Epithelial cell of esophagus (primary cell): ENCODE measurements at regions not wholly inside any gene's neighbourhood (a gene's known extent, or its start where the extent isn't known, plus 50 kb on each side); places are given as distances from the start of the nearest gene placed in this dataset.

Experiments used
- DNase-seq: peaks from one replicate; pipeline ENCODE4 v3.0.0; 2010; ENCODE audit warnings: low read depth
- H3K4me3 ChIP-seq: 2 replicates; pipeline ENCODE4 v1.5.1; 2011; ENCODE audit warnings: mild to moderate bottlenecking, low read length, control low read depth
- TF ChIP-seq, protein P1 (sequence below): IDR thresholded peaks from 2 replicates; pipeline ENCODE4 v1.5.1; 2011; ENCODE audit warnings: low read depth, mild to moderate bottlenecking, low read length, control low read depth, inconsistent platforms; ENCODE audit not compliant: insufficient read depth; ENCODE audit errors: missing control alignments

DNA sequence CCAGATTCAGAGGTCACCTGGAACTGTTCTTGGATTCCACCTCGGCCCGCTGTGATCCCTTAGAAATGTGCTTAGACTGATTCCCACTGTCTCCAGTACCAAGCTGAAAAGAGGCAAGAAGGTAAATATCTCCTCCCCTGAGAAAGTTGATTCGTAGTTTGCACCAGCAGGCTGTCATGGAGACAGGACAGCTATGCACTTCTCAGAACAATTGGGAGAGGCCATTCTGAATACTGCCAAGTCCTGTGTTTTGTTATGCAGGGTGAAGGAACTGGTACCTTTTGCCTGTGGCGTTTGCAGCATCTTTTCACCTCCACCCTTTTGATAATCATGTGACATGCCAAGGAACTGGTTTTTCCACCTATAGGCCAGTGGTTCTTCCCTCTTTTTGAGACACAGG lies 58.2 kb upstream of the RNGTT start:
- peak; percentile 78 for DNase-seq
- no peak overlapping the region for H3K4me3 ChIP-seq
- TF ChIP-seq, protein P1, sequence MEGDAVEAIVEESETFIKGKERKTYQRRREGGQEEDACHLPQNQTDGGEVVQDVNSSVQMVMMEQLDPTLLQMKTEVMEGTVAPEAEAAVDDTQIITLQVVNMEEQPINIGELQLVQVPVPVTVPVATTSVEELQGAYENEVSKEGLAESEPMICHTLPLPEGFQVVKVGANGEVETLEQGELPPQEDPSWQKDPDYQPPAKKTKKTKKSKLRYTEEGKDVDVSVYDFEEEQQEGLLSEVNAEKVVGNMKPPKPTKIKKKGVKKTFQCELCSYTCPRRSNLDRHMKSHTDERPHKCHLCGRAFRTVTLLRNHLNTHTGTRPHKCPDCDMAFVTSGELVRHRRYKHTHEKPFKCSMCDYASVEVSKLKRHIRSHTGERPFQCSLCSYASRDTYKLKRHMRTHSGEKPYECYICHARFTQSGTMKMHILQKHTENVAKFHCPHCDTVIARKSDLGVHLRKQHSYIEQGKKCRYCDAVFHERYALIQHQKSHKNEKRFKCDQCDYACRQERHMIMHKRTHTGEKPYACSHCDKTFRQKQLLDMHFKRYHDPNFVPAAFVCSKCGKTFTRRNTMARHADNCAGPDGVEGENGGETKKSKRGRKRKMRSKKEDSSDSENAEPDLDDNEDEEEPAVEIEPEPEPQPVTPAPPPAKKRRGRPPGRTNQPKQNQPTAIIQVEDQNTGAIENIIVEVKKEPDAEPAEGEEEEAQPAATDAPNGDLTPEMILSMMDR = no peak

DNA sequence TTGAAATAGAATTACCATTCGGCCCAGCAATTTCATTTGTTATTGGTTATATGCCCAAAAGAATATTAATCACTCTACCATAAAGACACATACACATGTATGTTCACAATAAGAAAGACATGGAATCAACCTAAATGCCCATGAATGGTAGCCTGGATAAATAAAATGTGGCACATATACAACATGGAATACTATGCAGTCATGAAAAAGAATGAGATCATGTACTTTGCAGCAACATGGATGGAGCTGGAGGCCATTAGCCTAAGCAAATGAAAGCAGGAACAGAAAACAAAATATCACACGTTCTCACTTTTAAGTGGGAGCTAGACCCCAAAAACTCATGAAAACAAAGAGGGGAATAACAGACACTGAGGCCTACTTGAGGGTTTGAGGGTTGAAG lies 52.6 kb upstream of the RNGTT start:
- TF ChIP-seq, protein P1 = no peak
- no peak for DNase-seq
- no peak overlapping the region for H3K4me3 ChIP-seq

DNA sequence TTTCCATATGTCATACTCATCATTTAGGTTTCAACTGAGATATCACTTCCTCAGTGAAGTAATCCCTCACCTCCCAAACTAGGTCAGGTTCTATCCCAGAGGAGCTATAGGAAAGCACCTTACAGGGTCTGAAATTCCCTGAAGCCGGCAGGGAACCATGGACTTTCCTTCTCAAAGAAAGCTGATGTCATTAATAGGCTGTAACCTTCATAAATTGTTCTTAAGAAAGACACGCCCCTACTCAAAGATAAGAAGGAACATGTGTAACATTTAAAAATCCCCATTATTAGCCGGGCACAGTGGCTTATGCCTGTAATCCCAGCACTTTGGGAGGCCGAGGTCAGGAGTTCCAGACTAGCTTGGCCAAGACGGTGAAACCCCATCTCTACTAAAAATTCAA lies 50.0 kb upstream of the RNGTT start:
- TF ChIP-seq, protein P1 = no peak
- DNase-seq = no peak
- H3K4me3 ChIP-seq = no peak overlapping the region
